BJ (cell line): ENCODE measurements at regions not wholly inside any gene's neighbourhood (a gene's known extent, or its start where the extent isn't known, plus 50 kb on each side); places are given as distances from the start of the nearest gene placed in this dataset.

Experiments used
- CTCF ChIA-PET: fragments of 350-600 bp; formaldehyde crosslinking; extraction: SDS; loops from one replicate; lab custom pipeline; 2021; ENCODE audit warnings: antibody characterized with exemption, inconsistent platforms; lab: Yijun Ruan, JAX
- POLR2A ChIA-PET: fragments of 300-600 bp; sonication (Branson Sonifier 250); formaldehyde crosslinking; extraction: SDS; loops from one replicate; lab custom pipeline; 2021; ENCODE audit warnings: antibody characterized with exemption; lab: Charles Lee
- DNase-seq: peaks from one replicate; pipeline ENCODE4 v3.0.0-alpha.2; 2011; ENCODE audit warnings: low read depth
- H3K27me3 ChIP-seq: 2 replicates; pipeline ENCODE4 v1.6.0; 2011; ENCODE audit warnings: low read length; ENCODE audit not compliant: control insufficient read depth, insufficient read depth
- H3K36me3 ChIP-seq: 2 replicates; pipeline ENCODE4 v1.5.1; 2011; ENCODE audit warnings: low read length; ENCODE audit not compliant: control insufficient read depth, insufficient read depth
- H3K4me3 ChIP-seq: 2 replicates; pipeline ENCODE4 v1.5.1; 2011; ENCODE audit warnings: low read depth, mild to moderate bottlenecking, control low read depth, low read length
- CTCF ChIP-seq: IDR thresholded peaks from 2 replicates; pipeline ENCODE4 v1.5.1; 2011; ENCODE audit warnings: low read depth, mild to moderate bottlenecking, control low read depth, inconsistent platforms, low read length, moderate library complexity; ENCODE audit not compliant: insufficient read depth

- ChIA-PET POLR2A (no interaction called here), CTCF (interaction anchor here (1.3 to 2.3 kb wide), 2 partner anchors 14 to 20 kb away, joined by 4 to 11 read pairs; no protein-coding TSS in a partner anchor)
- no peaks in the 10 kb centered on the region for H3K36me3 ChIP-seq
- H3K4me3 ChIP-seq = no peak overlapping the region
- no peaks in the 10 kb centered on the region for H3K27me3 ChIP-seq
- DNase-seq = no peak
- TF ChIP-seq CTCF = no peak
These were observed 84.9 kb upstream of the CARMIL1 start for GRCh38 chr6:25194172-25194678.

GRCh38 chr6:25196464-25196863 is 82.7 kb upstream of the CARMIL1 start:
- POLR2A ChIA-PET = no interaction called here

DNA sequence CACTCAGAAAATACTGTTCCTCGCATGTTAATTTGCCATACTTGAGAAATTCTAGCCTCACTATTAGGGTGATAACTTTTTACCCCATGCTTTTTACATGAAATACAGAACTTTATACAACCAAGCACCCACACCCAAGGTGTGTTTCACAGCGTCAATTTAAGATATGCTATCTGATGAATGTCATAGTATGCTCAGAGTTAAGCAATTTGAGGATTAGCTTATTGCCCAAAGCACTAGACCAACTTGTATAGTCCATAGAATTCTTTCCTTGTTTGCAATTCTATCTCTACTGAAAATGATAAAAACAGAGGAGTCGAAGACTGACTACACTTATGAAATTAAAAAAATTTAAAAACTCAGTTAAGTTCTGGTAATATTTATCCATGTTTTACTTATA is 82.1 kb upstream of the CARMIL1 start:
- Histone ChIP-seq H3K36me3 (no peaks in the 10 kb centered on the region), H3K4me3 (no peak overlapping the region), H3K27me3 (no peaks in the 10 kb centered on the region)
- CTCF ChIA-PET = no interaction called here
- no peak for TF ChIP-seq CTCF
- POLR2A ChIA-PET = no interaction called here
- no peak for DNase-seq

More at GRCh38 chr6:25196464-25196863, 82.7 kb upstream of the CARMIL1 start:
- no peak for TF ChIP-seq CTCF
- no peak for DNase-seq
- CTCF ChIA-PET = interaction anchor here (0.7 kb wide), 1 partner anchor 19 kb away, joined by 3 read pairs; no protein-coding TSS in a partner anchor
- H3K36me3 ChIP-seq = no peaks in the 10 kb centered on the region
- no peaks in the 10 kb centered on the region for H3K27me3 ChIP-seq
- no peak overlapping the region for H3K4me3 ChIP-seq

DNA sequence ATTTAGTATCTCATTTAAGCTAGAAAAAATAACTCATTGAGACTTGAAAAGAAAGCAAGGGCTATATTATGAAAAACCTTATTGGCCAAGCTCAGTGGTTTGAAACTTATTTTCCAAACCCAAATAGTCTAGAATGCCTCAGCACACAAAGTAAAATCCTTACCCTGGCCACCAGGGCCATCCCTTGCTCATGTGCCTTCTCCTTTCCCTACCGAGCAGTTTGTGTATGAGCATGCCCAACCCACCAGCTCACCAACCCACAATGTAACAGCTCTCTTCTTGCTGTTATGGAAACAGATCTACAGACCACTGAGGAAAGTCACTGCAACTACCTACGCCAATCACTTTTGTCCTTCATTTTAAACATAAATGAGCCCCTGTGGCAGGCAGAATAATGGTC is 79.6 kb upstream of the CARMIL1 start:
- POLR2A ChIA-PET = no interaction called here
- Histone ChIP-seq H3K36me3 (no peaks in the 10 kb centered on the region), H3K4me3 (no peak overlapping the region), H3K27me3 (no peaks in the 10 kb centered on the region)
- CTCF ChIA-PET = interaction anchor here (1.7 to 2.3 kb wide), 2 partner anchors 24 to 357 kb away, joined by 5 to 6 read pairs; no protein-coding TSS in a partner anchor
- no peak for TF ChIP-seq CTCF
- no peak for DNase-seq

- TF ChIP-seq CTCF = no peak
- no peak overlapping the region for H3K4me3 ChIP-seq
- POLR2A ChIA-PET = no interaction called here
- CTCF ChIA-PET = interaction anchor here (1.3 kb wide), 1 partner anchor 20 kb away, joined by 6 read pairs; no protein-coding TSS in a partner anchor
- no peaks in the 10 kb centered on the region for H3K36me3 ChIP-seq
- no peaks in the 10 kb centered on the region for H3K27me3 ChIP-seq
- peak; percentile 75 for DNase-seq
These were observed 76.7 kb upstream of the CARMIL1 start for GRCh38 chr6:25202504-25202903.
